Stimulated activated CD4-positive, alpha-beta T cell treated with anti-CD3 and anti-CD28 coated beads, TNF-alpha, amount 100 ng/mL, for 4 hours (primary cell): ENCODE measurements at regions not wholly inside any gene's neighbourhood (a gene's known extent, or its start where the extent isn't known, plus 50 kb on each side); places are given as distances from the start of the nearest gene placed in this dataset.

Source experiments
- DNase-seq, 3 experiments: peaks; one replicate each; pipeline ENCODE4 v3.0.0-alpha.2; 2020; ENCODE audit warnings: low read depth in 3 of 3

GRCh38 chr2:198347946-198348345 lies 543.6 kb downstream of the PLCL1 start:
- no peak for DNase-seq

- DNase-seq: no peak
These were observed 543.0 kb downstream of the PLCL1 start for GRCh38 chr2:198347349-198347748.

DNA sequence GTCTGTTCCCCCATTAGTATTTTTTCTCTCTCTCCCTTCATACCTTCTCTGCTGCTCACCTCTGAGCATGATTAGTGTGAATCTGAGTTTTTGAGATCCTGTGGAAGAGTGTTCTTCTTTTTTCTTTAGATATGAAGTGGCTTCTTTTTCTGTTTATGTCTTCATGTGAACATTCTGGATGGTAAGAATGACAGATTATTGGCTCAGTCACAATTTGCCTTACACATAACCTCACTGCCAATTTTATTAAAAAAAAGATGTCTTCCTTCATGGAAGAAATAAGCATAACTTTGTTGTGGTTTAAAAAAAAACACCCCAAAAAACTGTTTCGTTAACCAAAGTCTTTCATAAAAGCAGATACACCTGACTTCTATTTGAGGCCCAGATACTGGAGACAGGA lies 539.1 kb downstream of the PLCL1 start:
- DNase-seq: no peak

DNA sequence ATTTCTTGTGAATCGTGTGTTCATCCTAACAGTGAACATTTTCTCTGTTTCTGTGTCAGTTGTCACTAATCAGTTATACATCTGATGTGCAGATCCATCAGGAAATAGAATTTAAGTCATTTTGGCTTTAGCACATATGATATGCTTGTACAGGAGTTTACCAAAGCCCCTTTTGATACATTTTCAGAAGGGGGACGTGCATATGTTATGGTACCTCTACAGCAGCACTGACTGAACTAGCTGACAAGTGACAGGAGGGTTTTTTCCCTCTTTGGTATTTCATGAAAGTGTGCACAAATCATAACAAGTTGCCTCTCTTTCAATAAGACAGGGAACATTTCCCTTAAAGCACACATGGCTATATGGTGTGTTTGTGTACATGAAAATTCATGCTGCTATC lies 536.5 kb downstream of the PLCL1 start:
- no peak for DNase-seq

GRCh38 chr2:198339116-198339515 lies 534.7 kb downstream of the PLCL1 start:
- DNase-seq: no peak

DNA sequence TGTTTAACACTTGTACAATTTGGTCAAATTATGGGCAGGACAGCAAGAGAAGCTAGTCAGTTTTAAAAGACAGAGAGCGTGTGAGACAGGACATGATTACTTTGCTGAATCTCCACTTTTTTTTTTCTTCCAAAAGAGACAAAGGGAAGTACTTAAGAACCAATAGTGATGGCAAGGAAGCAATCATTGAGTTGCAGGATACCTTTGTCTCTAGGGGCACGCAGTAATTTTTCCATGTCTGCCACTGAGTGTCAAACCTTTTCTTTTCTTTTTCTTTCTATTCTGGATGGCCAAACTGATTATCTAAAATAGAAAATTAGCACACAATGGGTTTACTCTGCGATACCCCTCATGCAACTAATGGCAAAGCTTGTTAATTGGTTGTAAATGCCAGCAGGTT lies 533.0 kb downstream of the PLCL1 start:
- no peak for DNase-seq

DNA sequence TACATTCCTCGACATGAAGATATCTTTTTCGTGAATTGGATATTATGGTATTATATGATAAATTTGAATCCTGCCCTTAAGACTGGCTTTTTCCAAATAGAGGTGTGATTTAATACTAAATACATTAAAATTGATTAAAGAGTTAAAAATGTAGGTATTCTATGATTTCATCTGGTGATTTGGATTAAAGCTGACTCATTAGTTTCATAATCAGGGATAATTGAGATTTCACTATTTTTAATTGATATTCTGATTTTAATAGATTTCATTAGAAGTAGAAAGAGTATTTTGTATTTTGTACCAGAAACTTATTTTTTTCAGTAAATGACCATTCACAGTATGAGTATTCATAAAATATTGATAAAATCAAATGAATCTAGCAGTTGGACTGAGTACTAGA lies 524.1 kb downstream of the PLCL1 start:
- no peak for DNase-seq

DNA sequence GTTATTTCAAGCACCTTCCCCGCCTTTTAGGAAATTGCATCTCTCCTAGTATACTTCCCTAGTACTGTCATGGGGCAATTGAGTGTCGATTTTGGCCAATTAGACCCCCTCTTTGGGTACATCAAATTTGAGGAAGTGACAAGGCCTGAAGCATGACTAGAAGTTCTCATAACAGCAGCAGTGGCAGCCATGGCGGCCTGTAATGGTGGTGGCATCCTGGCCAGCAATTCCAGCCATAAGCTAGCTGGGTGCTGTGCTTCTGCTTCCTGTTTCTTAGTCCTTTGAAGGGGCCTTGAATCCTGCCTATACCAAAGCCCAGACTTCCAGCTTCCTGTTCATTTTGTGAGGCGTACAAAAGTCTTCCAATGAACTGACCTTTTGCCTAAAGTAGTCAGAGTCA lies 523.1 kb downstream of the PLCL1 start:
- no peak for DNase-seq

GRCh38 chr2:198326431-198326830 lies 522.0 kb downstream of the PLCL1 start:
- DNase-seq: no peak

- DNase-seq: no peak
These were observed 521.0 kb downstream of the PLCL1 start for GRCh38 chr2:198325359-198325758.

DNA sequence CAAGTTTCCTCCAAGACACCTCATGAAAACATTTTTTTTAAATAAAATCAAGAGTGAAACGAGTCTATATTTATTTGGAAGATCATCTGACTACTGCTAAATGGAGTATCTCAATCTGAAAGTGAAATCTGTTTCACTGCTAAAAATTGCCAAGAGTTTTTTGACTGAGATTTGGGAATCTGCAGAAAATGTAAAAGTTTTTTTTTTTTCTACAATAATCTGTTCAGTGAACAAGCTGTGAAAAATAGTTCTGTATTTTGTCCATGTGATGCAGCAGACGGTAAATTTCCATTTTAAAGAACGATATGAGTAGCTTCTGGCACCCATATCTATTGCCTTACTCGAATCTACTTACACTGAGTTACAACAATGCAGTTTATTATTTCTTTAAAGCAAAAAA lies 519.7 kb downstream of the PLCL1 start:
- no peak for DNase-seq

GRCh38 chr2:198322275-198322674 lies 517.9 kb downstream of the PLCL1 start:
- no peak for DNase-seq

DNA sequence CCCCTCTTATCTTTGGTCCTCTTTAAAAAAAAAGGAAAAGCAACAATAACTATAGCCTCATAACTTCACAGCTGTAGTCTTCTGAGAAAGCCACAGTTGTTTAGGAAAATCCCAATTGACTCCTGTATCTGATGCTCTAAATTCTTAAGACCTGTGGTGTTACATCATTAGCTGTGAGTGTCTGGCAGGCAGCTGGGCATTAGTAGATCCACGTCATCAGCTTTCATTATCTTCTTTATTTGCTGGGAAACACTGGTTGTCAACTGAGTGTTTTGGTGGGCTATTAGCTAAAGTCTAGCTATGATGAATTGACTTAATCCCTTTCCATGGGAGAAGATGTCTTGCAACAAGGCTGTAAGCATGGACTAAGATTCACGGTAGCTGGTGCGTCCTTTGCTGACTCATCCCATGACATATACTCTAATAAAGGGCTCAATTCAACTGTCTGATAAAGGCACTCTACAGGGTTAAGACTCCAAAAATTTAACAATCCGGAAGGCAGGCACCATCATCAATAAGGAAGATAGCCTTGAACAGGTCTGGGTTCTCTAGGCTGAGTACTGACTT lies 517.2 kb downstream of the PLCL1 start:
- DNase-seq: no peak

GRCh38 chr2:198316852-198317396 lies 512.5 kb downstream of the PLCL1 start:
- DNase-seq: no peak

GRCh38 chr2:198315791-198316630 lies 511.6 kb downstream of the PLCL1 start:
- DNase-seq: no peak

GRCh38 chr2:198314559-198315153 lies 510.3 kb downstream of the PLCL1 start:
- no peak for DNase-seq

DNA sequence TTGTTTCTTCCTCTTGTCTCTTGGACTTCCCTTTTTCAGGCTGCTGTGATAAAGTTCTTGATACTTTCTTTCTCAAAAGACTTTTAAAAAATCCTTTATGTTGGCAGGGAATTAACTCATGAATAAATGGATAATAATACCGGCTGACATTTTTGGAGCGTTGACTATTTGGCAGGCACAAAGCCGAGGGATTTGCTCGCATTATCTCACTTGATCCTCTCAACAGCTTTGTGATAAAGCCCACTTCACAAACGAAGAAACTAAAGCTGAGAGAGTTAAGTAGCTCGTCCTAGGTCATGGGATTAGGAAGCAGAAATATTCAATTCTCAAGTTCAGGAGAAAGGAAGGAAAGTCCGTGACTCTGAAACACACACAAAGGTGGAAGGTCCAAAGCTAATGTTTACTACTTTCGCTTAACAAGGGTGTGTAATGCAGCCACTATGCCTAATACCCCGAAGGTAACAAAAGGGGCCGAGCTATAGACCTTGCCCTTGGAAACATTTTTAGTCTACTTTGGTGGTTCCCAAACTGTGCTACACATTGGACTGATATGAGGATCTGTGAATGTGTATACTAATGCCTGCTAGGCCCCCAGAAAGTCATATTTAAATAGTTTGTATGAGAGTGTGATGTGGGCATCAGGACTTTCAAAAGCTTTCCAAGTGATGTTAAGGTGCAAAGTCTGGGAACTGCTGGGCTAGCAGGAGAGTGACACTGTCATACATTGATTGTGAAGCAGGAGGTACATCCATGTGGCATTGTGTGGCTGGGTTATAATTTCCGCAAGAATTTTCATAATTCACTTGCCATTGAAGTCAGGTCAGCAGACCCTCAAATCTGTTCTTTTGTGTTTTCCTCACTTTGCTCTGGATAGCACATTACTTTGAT lies 508.4 kb downstream of the PLCL1 start:
- DNase-seq: no peak

DNA sequence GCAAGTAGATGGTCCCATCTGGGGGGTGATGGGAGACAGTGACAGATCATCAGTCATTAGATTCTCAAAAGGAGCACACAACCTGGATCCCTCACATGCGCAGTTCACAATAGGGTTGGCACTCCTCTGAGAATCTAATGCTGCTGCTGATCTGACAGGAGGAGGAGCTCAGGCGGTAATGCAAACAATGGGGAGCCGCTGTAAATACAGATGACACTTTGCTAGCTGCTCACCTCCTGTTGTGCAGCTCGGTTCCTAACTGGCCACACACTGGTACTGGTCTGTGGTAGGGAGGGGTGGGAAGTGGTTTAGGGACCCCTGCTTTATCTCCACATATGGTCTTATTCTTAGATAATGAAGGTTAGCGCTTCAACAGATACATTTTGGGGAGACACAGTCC lies 506.6 kb downstream of the PLCL1 start:
- DNase-seq: no peak

GRCh38 chr2:198309673-198310280 lies 505.4 kb downstream of the PLCL1 start:
- peak in 2 of 3 experiments; percentile 14 to 31 for DNase-seq

GRCh38 chr2:198309081-198309480 lies 504.7 kb downstream of the PLCL1 start:
- no peak for DNase-seq

GRCh38 chr2:198308368-198308767 lies 504.0 kb downstream of the PLCL1 start:
- no peak for DNase-seq
